SK-N-SH treated with all-trans-retinoic acid at 6 μM for 48 hours (cell line): ENCODE measurements at regions not wholly inside any gene's neighbourhood (a gene's known extent, or its start where the extent isn't known, plus 50 kb on each side); places are given as distances from the start of the nearest gene placed in this dataset.

ENCODE experiments used
- ATAC-seq: fragments of 200-7000 bp; cut with Tn5 transposase; 3 replicates; pipeline ENCODE4 v1.9.1; 2020; ENCODE audit warnings: mild to moderate bottlenecking, moderate library complexity
- ARNTL ChIP-seq: fragments of 450-650 bp; formaldehyde crosslinking; IDR thresholded peaks from 2 replicates; pipeline ENCODE4 v1.5.0; 2020; ENCODE audit warnings: low read depth, mild to moderate bottlenecking, moderate library complexity, borderline replicate concordance
- BACH2 ChIP-seq: fragments of 250-450 bp; sonication (Bioruptor Pico); IDR thresholded peaks from 2 replicates; pipeline ENCODE4 v1.9.0; 2021; ENCODE audit warnings: mild to moderate bottlenecking, borderline replicate concordance
- CSDC2 ChIP-seq: fragments of 250-450 bp; sonication (Bioruptor Pico); IDR thresholded peaks from 2 replicates; pipeline ENCODE4 v1.5.0; 2020; ENCODE audit warnings: mild to moderate bottlenecking, moderate library complexity
- ESRRG ChIP-seq: fragments of 250-450 bp; sonication (Bioruptor Pico); IDR thresholded peaks from 2 replicates; pipeline ENCODE4 v1.6.1; 2021; ENCODE audit warnings: mild to moderate bottlenecking
- GLIS3 ChIP-seq: fragments of 250-450 bp; sonication (Bioruptor Pico); IDR thresholded peaks from 2 replicates; pipeline ENCODE4 v1.5.0; 2020; ENCODE audit warnings: mild to moderate bottlenecking, moderate library complexity
- ISL1 ChIP-seq: fragments of 250-450 bp; sonication (Bioruptor Pico); IDR thresholded peaks from 2 replicates; pipeline ENCODE4 v2.1.2; 2022; ENCODE audit warnings: mild to moderate bottlenecking, moderate library complexity
- OSR1 ChIP-seq: fragments of 250-450 bp; sonication (Bioruptor Pico); IDR thresholded peaks from 2 replicates; pipeline ENCODE4 v1.8.0; 2022; ENCODE audit warnings: moderate library complexity, mild to moderate bottlenecking, inconsistent platforms
- PATZ1 ChIP-seq: fragments of 250-450 bp; sonication (Bioruptor Pico); IDR thresholded peaks from 2 replicates; pipeline ENCODE4 v1.8.0; 2020; ENCODE audit warnings: mild to moderate bottlenecking, moderate library complexity, borderline replicate concordance
- POU6F1 ChIP-seq: fragments of 250-450 bp; sonication (Bioruptor Pico); IDR thresholded peaks from 2 replicates; pipeline ENCODE4 v1.8.0; 2021; ENCODE audit warnings: low read depth, mild to moderate bottlenecking, moderate library complexity, borderline replicate concordance
- PPARA ChIP-seq: fragments of 250-450 bp; sonication (Bioruptor Pico); IDR thresholded peaks from 2 replicates; pipeline ENCODE4 v1.5.0; 2020; ENCODE audit warnings: mild to moderate bottlenecking, borderline replicate concordance
- RARB ChIP-seq: fragments of 250-450 bp; sonication (Bioruptor Pico); IDR thresholded peaks from 2 replicates; pipeline ENCODE4 v1.8.0; 2021; ENCODE audit warnings: mild to moderate bottlenecking, moderate library complexity
- SNAI2 ChIP-seq: fragments of 250-450 bp; sonication (Bioruptor Pico); IDR thresholded peaks from 2 replicates; pipeline ENCODE4 v1.5.0; 2020; ENCODE audit warnings: mild to moderate bottlenecking, moderate library complexity
- TCF4 ChIP-seq: fragments of 250-450 bp; sonication (Bioruptor Pico); IDR thresholded peaks from 2 replicates; pipeline ENCODE4 v1.8.0; 2021; ENCODE audit warnings: mild to moderate bottlenecking, moderate library complexity, borderline replicate concordance
- TOX ChIP-seq: fragments of 250-450 bp; sonication (Bioruptor Pico); IDR thresholded peaks from 2 replicates; pipeline ENCODE4 v1.8.0; 2021; ENCODE audit warnings: mild to moderate bottlenecking, moderate library complexity, borderline replicate concordance
- TSHZ2 ChIP-seq: fragments of 250-450 bp; sonication (Bioruptor Pico); IDR thresholded peaks from 2 replicates; pipeline ENCODE4 v1.5.0; 2020; ENCODE audit warnings: mild to moderate bottlenecking, moderate library complexity
- ZC3H10 ChIP-seq: fragments of 250-450 bp; sonication (Bioruptor Pico); IDR thresholded peaks from 2 replicates; pipeline ENCODE4 v1.5.1; 2021; ENCODE audit warnings: mild to moderate bottlenecking, moderate library complexity
- ZNF565 ChIP-seq: fragments of 450-650 bp; formaldehyde crosslinking; conservative IDR thresholded peaks from 2 replicates; pipeline ENCODE4 v1.5.0; 2020; ENCODE audit warnings: low read depth, mild to moderate bottlenecking, moderate library complexity
- ZNF70 ChIP-seq: fragments of 450-650 bp; formaldehyde crosslinking; IDR thresholded peaks from 2 replicates; pipeline ENCODE4 v1.5.0; 2020; ENCODE audit warnings: mild to moderate bottlenecking, moderate library complexity
- TF ChIP-seq, protein P1 (sequence below): fragments of 250-450 bp; sonication (Bioruptor Pico); IDR thresholded peaks from 2 replicates; pipeline ENCODE4 v1.5.1; 2021; ENCODE audit warnings: mild to moderate bottlenecking, moderate library complexity

DNA sequence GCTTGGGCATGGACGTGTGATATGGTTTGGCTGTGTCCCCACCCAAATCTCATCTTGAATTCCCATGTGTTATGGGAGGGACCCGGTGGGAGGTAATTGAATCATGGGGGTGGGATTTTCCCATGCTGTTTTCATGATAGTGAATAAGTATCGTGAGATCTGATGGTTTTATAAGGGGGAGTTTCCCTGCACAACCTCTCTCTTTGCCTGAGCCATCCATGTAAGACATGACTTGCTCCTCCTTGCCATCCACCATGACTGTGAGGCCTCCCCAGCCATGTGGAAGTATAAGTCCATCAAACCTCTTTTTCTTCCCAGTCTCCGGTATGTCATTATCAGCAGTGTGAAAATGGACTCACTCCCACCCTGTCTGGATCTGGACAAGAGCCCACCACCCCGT lies 393.4 kb downstream of the SEC14L1 start (continued):
- no peak for TF ChIP-seq TSHZ2 (CRISPR knock-in tag)

DNA sequence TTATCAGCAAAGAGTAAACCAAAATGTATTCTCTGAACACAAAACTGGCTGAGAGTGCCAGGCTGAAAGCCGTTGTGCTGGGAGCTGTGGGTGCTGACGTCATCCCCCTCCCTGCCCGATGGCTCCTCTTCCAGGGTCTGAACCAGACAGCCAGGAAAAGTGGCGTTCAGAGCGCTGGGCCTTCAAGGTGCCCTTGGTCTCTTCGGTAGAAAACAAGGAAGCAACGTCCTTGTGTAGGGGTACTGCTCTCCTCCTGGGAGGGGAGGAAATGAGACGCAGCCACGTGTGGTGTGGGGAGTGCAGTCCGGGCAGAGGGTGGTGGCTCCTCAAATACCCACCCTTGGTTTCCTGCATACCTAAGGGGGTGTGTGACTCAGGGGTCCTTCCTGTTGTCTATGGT lies 394.7 kb downstream of the SEC14L1 start:
- ATAC-seq: no peak

GRCh38 chr17:77535892-77536291 lies 395.1 kb downstream of the SEC14L1 start:
- ATAC-seq: no peak
- TF ChIP-seq POU6F1 (CRISPR knock-in tag) (no peak), BACH2 (CRISPR knock-in tag) (no peak), TSHZ2 (CRISPR knock-in tag) (no peak), GLIS3 (no peak), OSR1 (CRISPR knock-in tag) (no peak), ARNTL (CRISPR knock-in tag) (no peak), ZNF70 (CRISPR knock-in tag) (no peak), PPARA (CRISPR knock-in tag) (no peak), TOX (CRISPR knock-in tag) (no peak)

More for the DNA sequence above, 394.7 kb downstream of the SEC14L1 start:
- TF ChIP-seq PATZ1 (CRISPR knock-in tag): no peak
- TF ChIP-seq TOX (CRISPR knock-in tag): no peak
- no peak for TF ChIP-seq ESRRG (CRISPR knock-in tag)
- no peak for TF ChIP-seq ISL1 (CRISPR knock-in tag)
- TF ChIP-seq ZC3H10 (CRISPR knock-in tag): no peak
- TF ChIP-seq TSHZ2 (CRISPR knock-in tag): no peak
- TF ChIP-seq ARNTL (CRISPR knock-in tag): no peak
- TF ChIP-seq, protein P1, sequence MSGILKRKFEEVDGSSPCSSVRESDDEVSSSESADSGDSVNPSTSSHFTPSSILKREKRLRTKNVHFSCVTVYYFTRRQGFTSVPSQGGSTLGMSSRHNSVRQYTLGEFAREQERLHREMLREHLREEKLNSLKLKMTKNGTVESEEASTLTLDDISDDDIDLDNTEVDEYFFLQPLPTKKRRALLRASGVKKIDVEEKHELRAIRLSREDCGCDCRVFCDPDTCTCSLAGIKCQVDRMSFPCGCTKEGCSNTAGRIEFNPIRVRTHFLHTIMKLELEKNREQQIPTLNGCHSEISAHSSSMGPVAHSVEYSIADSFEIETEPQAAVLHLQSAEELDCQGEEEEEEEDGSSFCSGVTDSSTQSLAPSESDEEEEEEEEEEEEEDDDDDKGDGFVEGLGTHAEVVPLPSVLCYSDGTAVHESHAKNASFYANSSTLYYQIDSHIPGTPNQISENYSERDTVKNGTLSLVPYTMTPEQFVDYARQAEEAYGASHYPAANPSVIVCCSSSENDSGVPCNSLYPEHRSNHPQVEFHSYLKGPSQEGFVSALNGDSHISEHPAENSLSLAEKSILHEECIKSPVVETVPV: no peak
- no peak for TF ChIP-seq GLIS3
- TF ChIP-seq ZNF70 (CRISPR knock-in tag): no peak
- TF ChIP-seq PPARA (CRISPR knock-in tag): no peak
- TF ChIP-seq TCF4 (CRISPR knock-in tag): no peak
- TF ChIP-seq RARB: no peak
- no peak for TF ChIP-seq SNAI2 (CRISPR knock-in tag)
- TF ChIP-seq CSDC2 (CRISPR knock-in tag): no peak
- TF ChIP-seq ZNF565 (CRISPR knock-in tag): no peak
